H9 (cell line): ENCODE measurements at regions not wholly inside any gene's neighbourhood (a gene's known extent, or its start where the extent isn't known, plus 50 kb on each side); places are given as distances from the start of the nearest gene placed in this dataset.

Experiments
- DNase-seq: peaks from one replicate; pipeline ENCODE4 v3.0.0-alpha.2; 2017
- H2AFZ ChIP-seq: one replicate; pipeline ENCODE4 v1.6.1; 2013; ENCODE audit warnings: mild to moderate bottlenecking, low read length, control low read depth, moderate library complexity
- H2AK5ac ChIP-seq: 2 replicates; pipeline ENCODE4 v1.6.1; 2013; ENCODE audit warnings: low read length, control low read depth, mixed read lengths; ENCODE audit not compliant: insufficient read length
- H2BK120ac ChIP-seq: one replicate; pipeline ENCODE4 v1.6.1; 2013; ENCODE audit warnings: low read depth, mild to moderate bottlenecking, low read length, control low read depth, inconsistent platforms; ENCODE audit not compliant: poor library complexity, severe bottlenecking
- H2BK12ac ChIP-seq: 2 replicates; pipeline ENCODE4 v1.6.1; 2013; ENCODE audit warnings: low read length, control low read depth, mixed read lengths, low read depth; ENCODE audit not compliant: insufficient read length
- H2BK15ac ChIP-seq: 2 replicates; pipeline ENCODE4 v1.6.1; 2013; ENCODE audit warnings: low read depth, low read length, control low read depth
- H2BK20ac ChIP-seq: one replicate; pipeline ENCODE4 v1.6.1; 2013; ENCODE audit warnings: low read depth, mild to moderate bottlenecking, low read length, control low read depth, inconsistent platforms; ENCODE audit not compliant: poor library complexity, severe bottlenecking
- H2BK5ac ChIP-seq: 2 replicates; pipeline ENCODE4 v1.6.1; 2013; ENCODE audit warnings: low read length, control low read depth, mixed read lengths; ENCODE audit not compliant: insufficient read length
- H3K14ac ChIP-seq: 2 replicates; pipeline ENCODE4 v1.6.1; 2013; ENCODE audit warnings: low read length, control low read depth; ENCODE audit not compliant: insufficient read depth
- H3K18ac ChIP-seq: 2 replicates; pipeline ENCODE4 v1.6.1; 2013; ENCODE audit warnings: low read depth, mild to moderate bottlenecking, mixed read lengths, low read length, control low read depth; ENCODE audit not compliant: insufficient read length
- H3K23ac ChIP-seq: 2 replicates; pipeline ENCODE4 v1.6.1; 2013; ENCODE audit warnings: low read length, control low read depth, mixed read lengths, low read depth; ENCODE audit not compliant: insufficient read length
- H3K23me2 ChIP-seq: 2 replicates; pipeline ENCODE4 v1.6.1; 2013; ENCODE audit warnings: low read depth, mild to moderate bottlenecking, mixed read lengths, low read length, control low read depth; ENCODE audit not compliant: insufficient read length, poor library complexity, severe bottlenecking
- H3K27ac ChIP-seq: 2 replicates; pipeline ENCODE4 v1.5.1; 2013; ENCODE audit warnings: low read length, control low read depth, mixed read lengths, low read depth; ENCODE audit not compliant: insufficient read length
- H3K27me3 ChIP-seq: 2 replicates; pipeline ENCODE4 v1.6.1; 2013; ENCODE audit warnings: low read length, control low read depth, inconsistent platforms; ENCODE audit not compliant: insufficient read depth
- H3K4ac ChIP-seq: 2 replicates; pipeline ENCODE4 v1.6.1; 2013; ENCODE audit warnings: low read depth, mild to moderate bottlenecking, control low read depth, inconsistent platforms, low read length, moderate library complexity
- H3K4me1 ChIP-seq: 2 replicates; pipeline ENCODE4 v1.6.1; 2013; ENCODE audit warnings: low read length, control low read depth, inconsistent platforms; ENCODE audit not compliant: insufficient read depth
- H3K4me2 ChIP-seq: 2 replicates; pipeline ENCODE4 v1.6.1; 2013; ENCODE audit warnings: low read length, control low read depth, mixed read lengths; ENCODE audit not compliant: insufficient read length, insufficient read depth
- H3K56ac ChIP-seq: 2 replicates; pipeline ENCODE4 v1.6.1; 2013; ENCODE audit warnings: low read depth, mild to moderate bottlenecking, mixed read lengths, low read length, control low read depth; ENCODE audit not compliant: insufficient read length
- H3K79me1 ChIP-seq: 2 replicates; pipeline ENCODE4 v1.6.1; 2013; ENCODE audit warnings: low read depth, mild to moderate bottlenecking, moderate library complexity, low read length, control low read depth, inconsistent platforms; ENCODE audit not compliant: insufficient read depth, poor library complexity, severe bottlenecking
- H3K79me2 ChIP-seq: 2 replicates; pipeline ENCODE4 v1.6.1; 2013; ENCODE audit warnings: low read length, control low read depth, inconsistent platforms; ENCODE audit not compliant: insufficient read depth
- H3K9ac ChIP-seq: 2 replicates; pipeline ENCODE4 v1.6.1; 2013; ENCODE audit warnings: low read length, control low read depth, mixed read lengths; ENCODE audit not compliant: insufficient read length; ENCODE audit errors: extremely low read depth
- H3K9me3 ChIP-seq: one replicate; pipeline ENCODE4 v1.6.1; 2013; ENCODE audit warnings: low read depth, low read length, inconsistent platforms; ENCODE audit not compliant: control insufficient read depth
- H3T11ph ChIP-seq: one replicate; pipeline ENCODE4 v1.6.1; 2013; ENCODE audit warnings: mild to moderate bottlenecking, low read length, control low read depth, inconsistent platforms
- H4K20me1 ChIP-seq: one replicate; pipeline ENCODE4 v1.6.1; 2013; ENCODE audit not compliant: control insufficient read depth, insufficient read length, insufficient read depth
- H4K5ac ChIP-seq: 2 replicates; pipeline ENCODE4 v1.6.1; 2013; ENCODE audit warnings: low read depth, mild to moderate bottlenecking, mixed read lengths, low read length, control low read depth; ENCODE audit not compliant: insufficient read length
- H4K8ac ChIP-seq: replicated peaks from 2 replicates; pipeline ENCODE4 v1.6.1; 2013; ENCODE audit warnings: low read length, control low read depth, mixed read lengths, low read depth; ENCODE audit not compliant: insufficient read length
- H4K91ac ChIP-seq: 2 replicates; pipeline ENCODE4 v1.6.1; 2013; ENCODE audit warnings: low read depth, mild to moderate bottlenecking, moderate library complexity, mixed read lengths, low read length, control low read depth; ENCODE audit not compliant: insufficient read length
- H3K27ac Mint-ChIP-seq, 3 experiments: 2 replicates in 2 of 3; 3 replicates in 1 of 3; pipeline ENCODE4 v1.8.0; 2020 to 2021; ENCODE audit warnings: mixed read lengths in 3 of 3, mild to moderate bottlenecking in 1 of 3, moderate library complexity in 1 of 3
- H3K27me3 Mint-ChIP-seq: 2 replicates; pipeline ENCODE4 v1.8.0; 2021; ENCODE audit warnings: low read depth, mild to moderate bottlenecking, moderate library complexity, mixed read lengths
- H3K36me3 Mint-ChIP-seq, 3 experiments: 2 replicates in 2 of 3; 3 replicates in 1 of 3; pipeline ENCODE4 v1.8.0; 2020 to 2021; ENCODE audit warnings: low read depth in 3 of 3, mixed read lengths in 3 of 3; ENCODE audit not compliant: insufficient read depth in 1 of 3
- H3K4me1 Mint-ChIP-seq, 2 experiments: 2 replicates each; pipeline ENCODE4 v1.8.0; 2020; ENCODE audit warnings: mixed read lengths in 2 of 2
- H3K4me3 Mint-ChIP-seq, 2 experiments: 2 replicates in 1 of 2; 3 replicates in 1 of 2; pipeline ENCODE4 v1.8.0; 2020 to 2021; ENCODE audit warnings: mild to moderate bottlenecking in 2 of 2, mixed read lengths in 2 of 2, moderate library complexity in 1 of 2
- H3K9me3 Mint-ChIP-seq, 2 experiments: 2 replicates in 1 of 2; 3 replicates in 1 of 2; pipeline ENCODE4 v1.8.0; 2020; ENCODE audit warnings: mild to moderate bottlenecking in 2 of 2, mixed read lengths in 2 of 2, moderate library complexity in 1 of 2
- WGBS: extraction: QIAGEN DNeasy Blood & Tissue Kit; methylation state at CpG from one replicate; pipeline ENCODE4 v1.1.7; 2013; ENCODE audit warnings: missing lambda C conversion rate, low lambda C conversion rate, mixed read lengths; ENCODE audit not compliant: insufficient read length; ENCODE audit errors: extremely low coverage; 5-methylcytosine and 5-hydroxymethylcytosine counted together
- TF ChIP-seq, protein P1 (sequence below): fragments of 200-600 bp; sonication (generic); conservative IDR thresholded peaks from 3 replicates; pipeline ENCODE4 v1.8.0; 2021; ENCODE audit warnings: antibody characterized with exemption, mild to moderate bottlenecking

GRCh38 chr10:91574236-91574635 is 58.6 kb downstream of the PPP1R3C start:
- Histone ChIP-seq H3K56ac (no peak overlapping the region), H3K9ac (no peak overlapping the region), H3T11ph (no peak overlapping the region), H3K4ac (no peak overlapping the region), H2BK5ac (no peak overlapping the region), H4K91ac (no peak overlapping the region), H3K4me1 (no peaks in the 10 kb centered on the region), H3K9me3 (no peaks in the 10 kb centered on the region), H3K23me2 (no peaks in the 10 kb centered on the region), H3K79me1 (no peaks in the 10 kb centered on the region), H3K14ac (no peak overlapping the region; the same call in 1 of the 2 replicates), H2AFZ (no peak overlapping the region), H3K79me2 (no peaks in the 10 kb centered on the region), H3K23ac (no peak overlapping the region), H2BK15ac (no peak overlapping the region), H3K18ac (no peak overlapping the region), H4K20me1 (no peaks in the 10 kb centered on the region), H2AK5ac (no peak overlapping the region), H3K4me2 (no peak overlapping the region), H3K27me3 (no peaks in the 10 kb centered on the region), H2BK20ac (no peak overlapping the region), H4K5ac (no peak overlapping the region), H4K8ac (no peak overlapping the region), H2BK120ac (no peak overlapping the region), H2BK12ac (no peak overlapping the region), H3K27ac (no peak overlapping the region)
- H3K4me3 Mint-ChIP-seq: no peak overlapping the region
- peaks cover 3 to 4% of the 10 kb centered on the region in 2 experiments; a peak in 2 of 4 replicates for H3K4me1 Mint-ChIP-seq
- TF ChIP-seq, protein P1, sequence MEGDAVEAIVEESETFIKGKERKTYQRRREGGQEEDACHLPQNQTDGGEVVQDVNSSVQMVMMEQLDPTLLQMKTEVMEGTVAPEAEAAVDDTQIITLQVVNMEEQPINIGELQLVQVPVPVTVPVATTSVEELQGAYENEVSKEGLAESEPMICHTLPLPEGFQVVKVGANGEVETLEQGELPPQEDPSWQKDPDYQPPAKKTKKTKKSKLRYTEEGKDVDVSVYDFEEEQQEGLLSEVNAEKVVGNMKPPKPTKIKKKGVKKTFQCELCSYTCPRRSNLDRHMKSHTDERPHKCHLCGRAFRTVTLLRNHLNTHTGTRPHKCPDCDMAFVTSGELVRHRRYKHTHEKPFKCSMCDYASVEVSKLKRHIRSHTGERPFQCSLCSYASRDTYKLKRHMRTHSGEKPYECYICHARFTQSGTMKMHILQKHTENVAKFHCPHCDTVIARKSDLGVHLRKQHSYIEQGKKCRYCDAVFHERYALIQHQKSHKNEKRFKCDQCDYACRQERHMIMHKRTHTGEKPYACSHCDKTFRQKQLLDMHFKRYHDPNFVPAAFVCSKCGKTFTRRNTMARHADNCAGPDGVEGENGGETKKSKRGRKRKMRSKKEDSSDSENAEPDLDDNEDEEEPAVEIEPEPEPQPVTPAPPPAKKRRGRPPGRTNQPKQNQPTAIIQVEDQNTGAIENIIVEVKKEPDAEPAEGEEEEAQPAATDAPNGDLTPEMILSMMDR: no peak
- no peaks in the 10 kb centered on the region for H3K9me3 Mint-ChIP-seq
- 0 out of 2 replicates have a peak, but pooled peaks cover 2% of the 10 kb centered on the region for H3K27me3 Mint-ChIP-seq
- no peaks in the 10 kb centered on the region for H3K36me3 Mint-ChIP-seq
- DNase-seq: no peak
- no peak overlapping the region for H3K27ac Mint-ChIP-seq
- no CpG with 5 or more reads among the region's 8 CpGs for WGBS
